ENCODE measurements at regions not wholly inside any gene's neighbourhood (a gene's known extent, or its start where the extent isn't known, plus 50 kb on each side); places are given as distances from the start of the nearest gene placed in this dataset.

GRCh38 chr7:12941512-12941911 lies 254.1 kb downstream of the ARL4A start:
- DNase-seq: no peak

- DNase-seq: no peak
These were observed 255.2 kb downstream of the ARL4A start for GRCh38 chr7:12942609-12943008.

DNA sequence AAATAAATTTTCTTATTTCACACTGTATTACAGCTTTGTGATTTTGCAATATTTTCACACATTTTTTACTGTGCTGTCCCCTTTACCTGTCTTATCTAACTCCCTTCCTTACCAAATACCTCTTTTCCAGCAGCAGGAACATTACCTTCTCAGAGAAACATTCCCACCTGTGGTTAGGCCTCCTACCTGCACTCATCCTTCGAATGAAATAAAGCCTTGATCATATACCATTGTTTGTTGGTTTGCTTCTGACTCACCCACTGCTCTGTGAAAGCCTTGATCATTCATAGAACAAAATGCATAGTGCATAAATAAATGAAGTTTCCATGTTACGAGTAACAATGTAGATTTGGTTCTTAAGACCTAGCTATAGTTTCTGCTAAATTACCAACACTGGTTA lies 256.3 kb downstream of the ARL4A start:
- DNase-seq: no peak

- DNase-seq: no peak
These were observed 258.5 kb downstream of the ARL4A start for GRCh38 chr7:12945901-12946300.

- DNase-seq: no peak
These were observed 260.0 kb downstream of the ARL4A start for GRCh38 chr7:12947465-12947864.

DNA sequence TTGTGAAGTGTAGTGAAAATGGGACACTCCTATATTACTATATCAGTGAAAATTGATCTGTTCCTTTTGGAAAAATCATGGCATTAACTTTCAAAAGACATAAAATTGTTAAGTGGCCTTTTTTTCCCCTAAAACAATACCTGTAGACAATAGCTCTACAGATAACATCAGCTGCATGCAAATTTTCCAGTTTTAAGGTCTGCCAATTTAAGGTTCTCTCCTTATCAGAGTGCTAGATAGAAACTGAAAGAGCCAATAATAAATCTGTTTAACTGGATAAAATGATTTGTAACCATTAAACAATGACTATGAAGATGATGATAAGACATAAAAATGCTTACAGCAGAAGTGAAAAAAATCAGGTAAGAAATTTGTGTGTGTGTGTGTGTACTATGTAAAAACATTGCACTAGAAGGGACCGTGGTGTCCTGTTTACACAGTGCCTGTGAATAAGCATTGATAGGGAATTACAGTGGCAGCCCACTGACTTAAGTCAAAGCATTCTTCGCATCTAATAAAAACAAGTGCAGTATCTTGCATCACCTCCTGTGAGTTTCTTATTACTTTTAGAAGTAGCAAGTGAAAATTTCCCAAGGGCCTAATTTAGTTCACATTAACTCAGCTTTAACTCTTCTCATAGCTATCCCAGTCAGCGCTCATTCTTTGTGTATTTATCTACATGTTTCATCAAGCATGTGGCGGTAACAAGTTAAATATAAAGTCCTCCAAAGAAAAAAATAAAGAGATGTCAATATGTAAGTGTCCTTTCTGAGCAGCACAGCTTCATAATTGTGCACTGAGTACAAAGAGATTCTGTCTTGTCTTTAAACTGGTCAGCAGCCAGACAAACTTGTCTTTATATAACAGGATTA lies 261.9 kb downstream of the ARL4A start:
- DNase-seq: no peak

- no peak for DNase-seq
These were observed 264.0 kb downstream of the ARL4A start for GRCh38 chr7:12951397-12951801.

GRCh38 chr7:12954380-12955033 lies 267.1 kb downstream of the ARL4A start:
- DNase-seq: no peak

DNA sequence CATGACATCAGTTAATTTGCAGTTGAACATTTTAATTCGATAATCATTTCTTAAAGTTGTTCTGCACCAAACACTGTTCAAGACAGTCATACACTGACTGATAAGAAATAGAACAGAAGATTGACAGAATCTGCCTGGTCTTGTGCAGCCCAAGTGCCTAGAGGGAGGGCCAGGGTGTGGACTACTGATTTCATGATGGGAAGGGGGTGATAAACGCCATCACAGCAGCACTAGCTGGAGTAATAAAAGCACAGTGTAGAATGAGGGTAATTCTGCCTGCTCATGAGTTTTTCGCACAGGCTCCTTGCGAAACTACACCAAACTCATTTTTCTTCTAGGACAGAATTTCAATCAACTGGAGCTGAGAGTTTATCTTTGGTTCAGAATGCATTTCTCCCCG lies 270.1 kb downstream of the ARL4A start:
- DNase-seq: no peak

DNA sequence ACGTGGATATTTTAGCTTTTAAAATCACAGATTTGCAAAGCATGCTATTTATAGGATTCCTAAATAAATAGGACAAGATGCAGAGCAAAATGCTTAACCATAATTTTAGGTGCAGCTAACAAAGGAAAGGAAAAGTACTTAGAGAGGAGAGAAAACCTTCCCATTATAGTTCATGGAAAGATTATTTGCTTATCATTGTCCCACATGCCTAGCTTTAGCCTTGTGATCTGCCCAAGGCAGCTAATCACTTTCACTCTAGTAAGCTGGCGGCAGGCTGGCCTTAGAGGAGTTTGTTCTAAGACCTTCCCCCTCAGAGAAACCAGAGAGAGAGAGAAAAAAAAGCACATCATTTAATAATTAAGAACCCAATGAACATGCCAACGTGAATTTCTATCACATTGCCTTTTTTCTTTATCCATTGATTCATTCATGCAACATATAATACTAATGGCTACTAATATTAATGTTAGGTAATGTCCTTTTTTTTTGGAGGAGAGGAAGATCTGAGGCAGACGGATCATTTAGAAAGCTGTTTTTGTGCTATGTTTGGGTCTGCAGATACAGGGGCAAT lies 274.6 kb downstream of the ARL4A start:
- no peak for DNase-seq

- DNase-seq: no peak
These were observed 276.0 kb downstream of the ARL4A start for GRCh38 chr7:12963435-12963834.

GRCh38 chr7:12964836-12965235 lies 277.4 kb downstream of the ARL4A start:
- no peak for DNase-seq

DNA sequence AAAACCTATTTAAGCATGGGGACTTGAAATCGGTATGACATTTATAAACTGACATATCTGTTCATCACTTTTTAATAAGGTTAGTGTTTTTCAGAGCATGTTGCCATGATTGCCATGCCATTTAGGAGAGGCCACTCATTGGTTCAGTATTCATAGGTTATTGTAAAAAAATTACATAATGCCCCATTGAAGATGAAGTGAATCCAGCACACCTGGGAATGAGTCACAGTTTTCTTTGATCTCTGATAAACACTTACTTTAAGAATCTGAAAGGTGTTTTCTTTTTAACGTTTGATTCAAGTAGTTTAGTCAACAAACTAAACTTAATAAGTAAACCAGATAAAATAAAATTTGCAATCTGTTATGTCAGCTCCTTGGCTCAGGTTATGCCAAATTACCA lies 278.3 kb downstream of the ARL4A start:
- no peak for DNase-seq

DNA sequence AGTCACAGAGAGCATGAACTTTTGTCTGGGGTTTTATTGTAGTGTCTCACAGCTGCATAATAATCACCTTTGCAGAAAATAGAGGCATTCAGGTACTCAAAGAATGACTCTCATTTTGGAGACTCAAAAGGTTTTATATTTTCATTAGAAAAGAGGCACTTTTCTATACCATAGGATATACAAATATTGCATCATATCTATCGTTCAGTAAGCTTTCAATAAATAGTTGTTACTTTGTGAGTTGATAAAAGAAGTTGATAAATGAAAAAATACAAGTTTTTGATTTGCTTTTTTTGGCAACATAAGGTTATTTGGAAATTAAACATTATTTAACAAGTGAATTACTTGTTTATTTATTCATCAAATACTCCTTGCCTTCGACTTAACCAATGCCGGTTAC lies 279.9 kb downstream of the ARL4A start:
- no peak for DNase-seq

DNA sequence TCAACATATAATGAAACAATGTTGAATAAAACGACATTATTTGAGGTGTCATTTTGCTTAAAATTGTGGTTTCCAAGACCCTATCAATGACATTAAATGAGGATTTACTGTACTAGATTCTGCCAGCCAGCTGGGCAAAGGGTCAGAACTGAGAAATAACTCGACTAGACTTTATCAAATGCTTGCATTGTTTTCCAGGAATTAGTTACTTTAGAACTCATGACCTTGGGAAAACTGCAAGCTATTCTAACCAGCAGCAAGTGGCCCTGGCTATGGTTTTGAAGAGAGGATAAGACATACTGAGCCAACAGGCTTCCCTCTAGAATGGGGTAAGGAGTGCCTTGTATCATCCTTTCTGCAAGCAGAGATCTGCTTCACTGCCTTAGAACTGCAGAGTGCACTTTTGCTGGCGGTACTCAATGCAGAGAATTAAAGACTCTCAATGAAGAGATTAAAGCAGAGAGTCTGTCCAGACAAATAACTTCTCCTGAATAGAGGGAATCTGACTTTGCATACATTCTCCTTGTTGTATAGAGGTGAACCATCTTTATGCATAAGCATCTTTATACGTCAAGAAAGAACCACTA lies 281.5 kb downstream of the ARL4A start:
- no peak for DNase-seq

GRCh38 chr7:12970626-12971025 lies 283.2 kb downstream of the ARL4A start:
- DNase-seq: no peak

DNA sequence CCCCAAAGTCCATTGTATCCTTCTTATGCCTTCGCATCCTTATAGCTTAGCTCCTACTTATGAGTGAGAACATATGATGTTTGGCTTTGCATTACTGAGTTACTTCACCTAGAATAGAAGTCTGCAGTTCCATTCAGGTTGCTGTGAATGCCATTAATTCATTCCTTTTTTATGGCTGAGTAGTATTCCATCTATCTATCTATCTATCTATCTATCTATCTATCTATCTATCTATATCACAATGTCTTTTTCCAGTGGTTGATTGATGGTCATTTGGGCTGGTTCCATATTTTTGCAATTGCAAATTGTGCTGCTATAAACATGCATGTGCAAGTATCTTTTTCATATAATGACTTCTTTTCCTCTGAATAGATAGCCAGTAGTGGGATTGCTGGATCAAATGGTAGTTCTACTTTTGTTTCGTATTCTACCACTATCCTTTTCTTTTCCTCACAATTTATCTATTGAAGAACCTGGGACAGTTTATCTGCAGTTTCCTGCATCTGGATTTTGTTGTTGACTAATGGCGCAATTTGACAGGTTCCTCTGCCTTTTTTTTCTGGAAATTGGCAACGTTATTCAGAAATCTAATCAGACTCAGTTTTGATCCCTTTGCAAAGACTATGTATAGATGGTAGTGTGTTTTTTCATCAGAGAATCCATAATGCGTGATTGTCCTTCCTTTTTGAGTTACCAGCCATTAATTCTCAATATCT lies 287.2 kb downstream of the ARL4A start:
- no peak for DNase-seq

- no peak for DNase-seq
These were observed 288.0 kb downstream of the ARL4A start for GRCh38 chr7:12975412-12975811.

DNA sequence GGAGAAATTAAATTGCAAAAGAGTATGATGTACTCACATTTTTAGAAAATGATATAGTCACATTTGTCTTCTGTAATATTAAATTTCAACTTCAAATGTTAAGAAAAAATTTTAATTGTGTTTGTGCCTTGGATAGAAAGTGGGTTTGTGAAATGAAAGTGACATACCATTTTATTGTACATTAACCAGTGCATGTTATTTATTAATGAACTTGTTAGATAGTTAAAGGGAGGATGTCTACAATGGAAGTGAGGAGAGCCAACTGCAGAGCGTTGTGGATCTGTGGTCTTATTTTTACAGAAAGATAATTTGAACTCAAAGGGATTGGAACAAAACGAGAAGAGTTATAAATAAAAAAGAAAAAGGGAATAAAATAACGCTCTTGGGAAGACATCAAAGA lies 291.7 kb downstream of the ARL4A start:
- no peak for DNase-seq

DNA sequence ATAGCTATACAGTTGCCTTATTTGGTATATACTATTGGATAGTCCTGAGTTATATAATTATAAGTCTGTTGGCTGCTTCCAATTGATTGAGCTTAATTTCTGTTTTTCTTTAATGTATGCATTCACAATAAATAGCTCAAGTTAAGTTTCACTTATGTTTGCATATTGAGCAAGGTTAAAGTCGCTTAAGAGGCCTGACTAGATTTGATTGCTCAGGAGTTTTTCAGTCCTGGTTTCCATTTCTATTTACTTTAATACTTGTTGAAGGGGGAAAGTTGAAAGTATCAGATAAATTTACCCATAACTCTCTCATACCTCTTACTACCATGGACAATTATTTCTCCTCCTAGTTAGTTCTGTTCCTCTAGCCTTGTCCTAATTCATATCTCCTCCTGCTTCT lies 294.7 kb downstream of the ARL4A start:
- no peak for DNase-seq

- no peak for DNase-seq
These were observed 296.7 kb downstream of the ARL4A start for GRCh38 chr7:12984117-12984516.

GRCh38 chr7:12985228-12985627 lies 297.8 kb downstream of the ARL4A start:
- DNase-seq: no peak
